IMR-90 (cell line): ENCODE measurements at regions not wholly inside any gene's neighbourhood (a gene's known extent, or its start where the extent isn't known, plus 50 kb on each side); places are given as distances from the start of the nearest gene placed in this dataset.
"Not testable (repeated sequence)": the region's sequence is repeated elsewhere in the genome, so short reads cannot be mapped to it uniquely, and the experiment has no call there.

Source experiments
- ATAC-seq: fragments of 200-7000 bp; cut with Tn5 transposase; 2 replicates; pipeline ENCODE4 v1.9.1; 2020; ENCODE audit warnings: low read depth, mild to moderate bottlenecking, moderate library complexity
- BruUV-seq: library from RNA; stranded (reverse); fragments of 400-500 nt; replicated peaks from 2 replicates; lab custom pipeline; 2021; lab: Mats Ljungman, UMichigan
- CTCF ChIA-PET: fragments of 300-600 bp; formaldehyde crosslinking; extraction: SDS; loops from one replicate; lab custom pipeline; 2021; ENCODE audit warnings: antibody characterized with exemption; lab: Yijun Ruan, JAX
- POLR2A ChIA-PET: fragments of 300-600 bp; sonication (Branson Sonifier 250); formaldehyde crosslinking; loops from one replicate; lab custom pipeline; 2022; ENCODE audit warnings: antibody characterized with exemption; ENCODE audit not compliant: unreplicated experiment; lab: Charles Lee
- DNase-seq: peaks from one replicate; pipeline ENCODE4 v3.0.0; 2013
- H2AFZ ChIP-seq: replicated peaks from 2 replicates; pipeline ENCODE3; 2013; ENCODE audit warnings: low read length, mild to moderate bottlenecking; ENCODE audit not compliant: poor library complexity
- H2AK5ac ChIP-seq: 2 replicates; pipeline ENCODE4 v1.6.1; 2013; ENCODE audit warnings: low read depth, low read length, inconsistent platforms
- H2AK9ac ChIP-seq: replicated peaks from 2 replicates; pipeline ENCODE3; 2013; ENCODE audit warnings: mild to moderate bottlenecking, low read depth, low read length, moderate library complexity; ENCODE audit not compliant: poor library complexity
- H2BK120ac ChIP-seq: 2 replicates; pipeline ENCODE4 v1.6.1; 2013; ENCODE audit warnings: low read depth, low read length, inconsistent platforms
- H2BK15ac ChIP-seq: 3 replicates; pipeline ENCODE4 v1.6.1; 2013; ENCODE audit warnings: low read depth, low read length, inconsistent platforms
- H2BK20ac ChIP-seq: 2 replicates; pipeline ENCODE4 v1.6.1; 2013; ENCODE audit warnings: low read depth, mild to moderate bottlenecking, inconsistent platforms, low read length, moderate library complexity
- H2BK5ac ChIP-seq: 2 replicates; pipeline ENCODE4 v1.6.1; 2013; ENCODE audit warnings: mild to moderate bottlenecking, low read depth, low read length, inconsistent platforms; ENCODE audit not compliant: poor library complexity, severe bottlenecking
- H3K14ac ChIP-seq: replicated peaks from 2 replicates; pipeline ENCODE4 v1.6.1; 2013; ENCODE audit warnings: low read depth, low read length, inconsistent platforms
- H3K18ac ChIP-seq: 2 replicates; pipeline ENCODE4 v1.6.1; 2013; ENCODE audit warnings: low read depth, low read length, control low read depth
- H3K23ac ChIP-seq: 2 replicates; pipeline ENCODE4 v1.6.1; 2013; ENCODE audit warnings: low read depth, low read length, inconsistent platforms
- H3K27ac ChIP-seq: 2 replicates; pipeline ENCODE4 v1.5.1; 2013; ENCODE audit warnings: mild to moderate bottlenecking, control low read depth, low read length; ENCODE audit not compliant: insufficient read depth
- H3K27me3 ChIP-seq: 2 replicates; pipeline ENCODE4 v1.6.1; 2013; ENCODE audit warnings: low read length; ENCODE audit not compliant: control insufficient read depth, insufficient read depth
- H3K36me3 ChIP-seq: 2 replicates; pipeline ENCODE4 v1.6.1; 2013; ENCODE audit warnings: low read length, mixed read lengths; ENCODE audit not compliant: control insufficient read depth, insufficient read depth
- H3K4ac ChIP-seq: 2 replicates; pipeline ENCODE4 v1.6.1; 2013; ENCODE audit warnings: low read depth, low read length, inconsistent platforms
- H3K4me1 ChIP-seq: 2 replicates; pipeline ENCODE4 v1.6.1; 2013; ENCODE audit warnings: low read length, mixed read lengths; ENCODE audit not compliant: control insufficient read depth, insufficient read depth
- H3K4me2 ChIP-seq: 2 replicates; pipeline ENCODE4 v1.6.1; 2013; ENCODE audit warnings: low read depth, mild to moderate bottlenecking, control low read depth, low read length, moderate library complexity
- H3K4me3 ChIP-seq: 2 replicates; pipeline ENCODE4 v1.5.1; 2013; ENCODE audit warnings: low read depth, mild to moderate bottlenecking, control low read depth, low read length, moderate library complexity; ENCODE audit not compliant: insufficient read depth
- H3K56ac ChIP-seq: 2 replicates; pipeline ENCODE4 v1.6.1; 2013; ENCODE audit warnings: low read length, inconsistent platforms; ENCODE audit not compliant: insufficient read depth; ENCODE audit errors: extremely low read depth
- H3K79me1 ChIP-seq, 2 experiments: 2 replicates each; pipeline ENCODE4 v1.6.1; 2013; ENCODE audit warnings: low read length in 2 of 2, inconsistent platforms in 1 of 2, low read depth in 1 of 2
- H3K9ac ChIP-seq: 2 replicates; pipeline ENCODE4 v1.6.1; 2013; ENCODE audit warnings: low read depth, low read length, control low read depth
- H3K9me1 ChIP-seq: 2 replicates; pipeline ENCODE4 v1.6.1; 2013; ENCODE audit warnings: low read length, inconsistent platforms; ENCODE audit not compliant: insufficient read depth
- H3K9me3 ChIP-seq: 2 replicates; pipeline ENCODE4 v1.6.1; 2013; ENCODE audit warnings: low read length; ENCODE audit not compliant: control insufficient read depth, insufficient read depth
- H4K20me1 ChIP-seq: 2 replicates; pipeline ENCODE4 v1.6.1; 2013; ENCODE audit warnings: low read length, inconsistent platforms; ENCODE audit not compliant: insufficient read depth
- H4K5ac ChIP-seq: 2 replicates; pipeline ENCODE4 v1.6.1; 2013; ENCODE audit warnings: mild to moderate bottlenecking, low read depth, low read length, control low read depth
- H4K8ac ChIP-seq, 2 experiments: 2 replicates each; pipeline ENCODE4 v1.6.1; 2013; ENCODE audit warnings: low read depth in 2 of 2, low read length in 2 of 2, control low read depth in 1 of 2, inconsistent platforms in 1 of 2
- H4K91ac ChIP-seq: 2 replicates; pipeline ENCODE4 v1.6.1; 2013; ENCODE audit warnings: low read depth, low read length, inconsistent platforms; ENCODE audit not compliant: insufficient read depth
- WGBS, 2 experiments: methylation state at CpG; one replicate each; pipeline versions ENCODE4 v1.1.5 to v1.1.7; 2013; ENCODE audit warnings: missing lambda C conversion rate in 2 of 2; ENCODE audit not compliant: insufficient read length in 1 of 2; ENCODE audit errors: extremely low coverage in 2 of 2; 5-methylcytosine and 5-hydroxymethylcytosine counted together
- dilution Hi-C: fragments of 300-500 bp; cut with HindIII; formaldehyde crosslinking; loops from one replicate; pipeline ENCODE4 v1.14.3; 2018; ENCODE audit warnings: low sequenced_read_pairs; ENCODE audit not compliant: unreplicated experiment
- in situ Hi-C: fragments of 300-500 bp; cut with MboI; formaldehyde crosslinking; loops from 3 replicates; pipeline ENCODE4 v1.14.3; 2019; ENCODE audit warnings: low sequenced_read_pairs, inconsistent platforms, mixed read lengths
- intact Hi-C: fragments of 100-400 bp; cut with micrococcal nuclease; formaldehyde crosslinking; loops from 2 replicates; pipeline ENCODE4 v1.10.0; 2022

DNA sequence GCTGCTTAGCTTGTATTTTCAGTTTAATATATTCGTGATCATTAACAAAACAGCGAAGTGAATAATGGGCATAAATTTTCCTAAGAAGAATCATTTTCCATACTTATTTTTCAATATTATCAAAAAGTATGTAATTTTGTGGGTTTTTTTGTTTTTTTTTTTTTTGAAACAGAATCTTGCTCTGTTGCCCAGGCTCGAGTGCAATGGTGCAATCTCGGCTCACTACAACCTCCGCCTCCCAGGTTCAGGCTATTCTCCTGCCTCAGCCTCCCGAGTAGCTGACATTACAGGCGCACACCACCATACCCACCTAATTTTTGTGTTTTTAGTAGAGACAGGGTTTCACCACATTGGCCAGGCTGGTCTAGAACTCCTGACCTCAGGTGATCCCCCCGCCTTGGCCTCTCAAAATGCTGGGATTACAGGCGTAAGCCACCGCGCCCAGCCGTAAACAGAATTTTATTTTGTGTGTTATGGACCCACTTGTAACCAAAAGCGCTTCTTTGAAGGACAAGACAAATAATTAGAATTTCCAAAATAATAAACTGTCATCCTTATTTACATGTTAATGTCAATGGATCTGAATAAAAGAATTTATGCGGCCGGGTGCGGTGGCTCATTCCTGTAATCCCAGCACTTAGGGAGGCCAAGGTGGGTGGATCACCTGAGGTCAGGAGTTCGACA is 286.5 kb upstream of the MKLN1 start:
- in situ Hi-C loops, H3K27me3 ChIP-seq, H2AFZ ChIP-seq, H3K9me3 ChIP-seq, H3K4me3 ChIP-seq, H2BK120ac ChIP-seq, H2AK9ac ChIP-seq, H3K4ac ChIP-seq, H3K56ac ChIP-seq, dilution Hi-C loops, H3K36me3 ChIP-seq, H3K4me2 ChIP-seq, DNase-seq, H4K91ac ChIP-seq, H3K18ac ChIP-seq, H3K9me1 ChIP-seq, BruUV-seq, H2BK15ac ChIP-seq, H3K27ac ChIP-seq, H2BK20ac ChIP-seq, ATAC-seq, H3K14ac ChIP-seq, H2AK5ac ChIP-seq, H4K5ac ChIP-seq, H2BK5ac ChIP-seq, H3K9ac ChIP-seq, H4K8ac ChIP-seq, H3K23ac ChIP-seq: not testable (repeated sequence)
- peaks cover 22 to 58% of the 10 kb centered on the region in 2 experiments for H3K79me1 ChIP-seq
- CTCF ChIA-PET: interaction anchor here (0.6 to 1.6 kb wide), 4 partner anchors 59 to 348 kb away, joined by 3 to 7 read pairs (median 4); no protein-coding TSS in a partner anchor
- peaks cover 11% of the 10 kb centered on the region for H3K4me1 ChIP-seq
- POLR2A ChIA-PET: interaction anchor here (0.6 kb wide), 1 partner anchor 66 kb away, joined by 7 read pairs; no protein-coding TSS in a partner anchor
- peaks cover 14% of the 10 kb centered on the region for H4K20me1 ChIP-seq
- intact Hi-C loops: loop anchor here (5.0 kb wide), 1 partner anchor 129 kb away; no protein-coding TSS in a partner anchor
- no CpG with 5 or more reads among the region's 17 CpGs for WGBS, 2 experiments
